ENCODE measurements at regions not wholly inside any gene's neighbourhood (a gene's known extent, or its start where the extent isn't known, plus 50 kb on each side); places are given as distances from the start of the nearest gene placed in this dataset.

DNA sequence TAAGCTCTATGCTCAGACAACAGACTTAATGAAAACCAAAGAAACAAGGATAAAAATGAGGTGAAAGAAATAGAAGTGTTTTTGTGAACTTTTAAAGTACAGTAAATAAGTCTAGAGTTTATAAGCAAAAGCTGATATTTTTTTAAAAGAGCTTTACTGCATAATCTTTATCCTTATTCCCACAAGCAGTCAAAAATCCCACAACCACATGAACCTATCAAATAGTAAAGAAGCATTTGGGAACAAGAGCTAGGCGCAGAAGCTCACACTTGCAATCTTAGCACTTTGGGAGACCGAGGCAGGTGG lies 103.8 kb upstream of the TJP1 start:
- TF ChIP-seq CTCF (IDR thresholded peaks at IDR 0.05; ENCODE audit: poor library complexity) (no peak), EZH2 (IDR thresholded peaks at IDR 0.05; ENCODE audit: borderline replicate concordance) (no peak), EZH2phosphoT487 (IDR thresholded peaks at IDR 0.05; ENCODE audit: low read depth, severe bottlenecking, unreplicated experiment) (no peak)

All from hepatocyte (in vitro differentiated cells).